Activated B cell treated with CpG ODN at 0.5 μM for 24 hours (primary cell): ENCODE measurements at regions not wholly inside any gene's neighbourhood (a gene's known extent, or its start where the extent isn't known, plus 50 kb on each side); places are given as distances from the start of the nearest gene placed in this dataset.
"Not testable (repeated sequence)": the region's sequence is repeated elsewhere in the genome, so short reads cannot be mapped to it uniquely, and the experiment has no call there.

ENCODE experiments used
- ATAC-seq: fragments of 200-7000 bp; cut with Tn5 transposase; one replicate; pipeline ENCODE4 v1.10.0; 2021; ENCODE audit warnings: low read depth, mild to moderate bottlenecking, moderate library complexity
- CTCF ChIA-PET: fragments of 350-600 bp; sonication (Branson Sonifier 250); formaldehyde crosslinking; loops from one replicate; lab custom pipeline; 2021; ENCODE audit warnings: antibody characterized with exemption; lab: Charles Lee
- POLR2A ChIA-PET: fragments of 350-600 bp; sonication (Branson Sonifier 250); formaldehyde crosslinking; loops from one replicate; lab custom pipeline; 2021; ENCODE audit warnings: antibody characterized with exemption; lab: Charles Lee
- DNase-seq: peaks from one replicate; pipeline ENCODE4 v3.0.0; 2022
- H3K27ac Mint-ChIP-seq: one replicate; pipeline ENCODE4 v1.8.0; 2020; ENCODE audit warnings: mixed read lengths
- H3K27me3 Mint-ChIP-seq: one replicate; pipeline ENCODE4 v1.8.0; 2021; ENCODE audit warnings: mixed read lengths
- H3K36me3 Mint-ChIP-seq: one replicate; pipeline ENCODE4 v1.8.0; 2021; ENCODE audit warnings: low read depth, mixed read lengths
- H3K4me1 Mint-ChIP-seq: one replicate; pipeline ENCODE4 v1.8.0; 2021; ENCODE audit warnings: mixed read lengths
- H3K4me3 Mint-ChIP-seq: one replicate; pipeline ENCODE4 v1.8.0; 2020; ENCODE audit warnings: mild to moderate bottlenecking, mixed read lengths
- H3K9me3 Mint-ChIP-seq: one replicate; pipeline ENCODE4 v1.8.0; 2020; ENCODE audit warnings: mixed read lengths
- intact Hi-C: fragments of 100-400 bp; cut with micrococcal nuclease; formaldehyde crosslinking; loops from one replicate; pipeline ENCODE4 v1.15.1; 2024
- TF ChIP-seq, protein P1 (sequence below): fragments of 200-600 bp; IDR thresholded peaks from one replicate; pipeline ENCODE4 v1.8.0; 2022; ENCODE audit warnings: antibody characterized with exemption, mild to moderate bottlenecking

- H3K9me3 Mint-ChIP-seq, result peaks cover 2% of the 10 kb centered on the region
- DNase-seq, result no peak
Observed at GRCh38 chr1:4076346-4076745, 176.3 kb upstream of the C1orf174 start.

DNA sequence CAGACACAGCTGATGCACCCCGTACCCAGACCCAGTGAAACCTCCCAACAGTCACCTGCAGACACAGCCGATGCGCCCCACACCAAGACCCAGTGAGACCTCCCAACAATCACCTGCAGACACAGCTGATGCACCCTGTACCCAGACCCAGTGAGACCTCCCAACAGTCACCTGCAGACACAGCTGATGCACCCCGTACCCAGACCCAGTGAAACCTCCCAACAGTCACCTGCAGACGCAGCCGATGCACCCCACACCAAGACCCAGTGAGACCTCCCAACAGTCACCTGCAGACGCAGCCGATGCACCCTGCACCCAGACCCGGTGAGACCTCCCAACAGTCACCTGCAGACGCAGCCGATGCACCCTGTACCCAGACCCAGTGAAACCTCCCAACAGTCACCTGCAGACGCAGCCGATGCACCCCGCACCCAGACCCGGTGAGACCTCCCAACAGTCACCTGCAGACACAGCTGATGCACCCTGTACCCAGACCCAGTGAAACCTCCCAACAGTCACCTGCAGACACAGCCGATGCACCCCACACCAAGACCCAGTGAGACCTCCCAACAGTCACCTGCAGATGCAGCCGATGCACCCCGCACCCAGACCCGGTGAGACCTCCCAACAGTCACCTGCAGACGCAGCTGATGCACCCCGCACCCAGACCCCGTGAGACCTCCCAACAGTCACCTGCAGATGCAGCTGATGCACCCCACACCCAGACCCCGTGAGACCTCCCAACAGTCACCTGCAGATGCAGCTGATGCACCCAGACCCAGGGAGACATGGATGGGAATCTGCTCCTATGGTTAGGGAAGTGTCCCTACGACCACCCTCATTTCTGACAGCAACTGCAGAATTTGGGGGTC, 178.3 kb upstream of the C1orf174 start:
- DNase-seq, result peak; percentile 12

More at GRCh38 chr1:4076346-4076745, 176.3 kb upstream of the C1orf174 start:
- no peaks in the 10 kb centered on the region for H3K36me3 Mint-ChIP-seq
- POLR2A ChIA-PET, result no interaction called here
- CTCF ChIA-PET, result no interaction called here
- no peak overlapping the region for H3K4me3 Mint-ChIP-seq
- TF ChIP-seq, protein P1, sequence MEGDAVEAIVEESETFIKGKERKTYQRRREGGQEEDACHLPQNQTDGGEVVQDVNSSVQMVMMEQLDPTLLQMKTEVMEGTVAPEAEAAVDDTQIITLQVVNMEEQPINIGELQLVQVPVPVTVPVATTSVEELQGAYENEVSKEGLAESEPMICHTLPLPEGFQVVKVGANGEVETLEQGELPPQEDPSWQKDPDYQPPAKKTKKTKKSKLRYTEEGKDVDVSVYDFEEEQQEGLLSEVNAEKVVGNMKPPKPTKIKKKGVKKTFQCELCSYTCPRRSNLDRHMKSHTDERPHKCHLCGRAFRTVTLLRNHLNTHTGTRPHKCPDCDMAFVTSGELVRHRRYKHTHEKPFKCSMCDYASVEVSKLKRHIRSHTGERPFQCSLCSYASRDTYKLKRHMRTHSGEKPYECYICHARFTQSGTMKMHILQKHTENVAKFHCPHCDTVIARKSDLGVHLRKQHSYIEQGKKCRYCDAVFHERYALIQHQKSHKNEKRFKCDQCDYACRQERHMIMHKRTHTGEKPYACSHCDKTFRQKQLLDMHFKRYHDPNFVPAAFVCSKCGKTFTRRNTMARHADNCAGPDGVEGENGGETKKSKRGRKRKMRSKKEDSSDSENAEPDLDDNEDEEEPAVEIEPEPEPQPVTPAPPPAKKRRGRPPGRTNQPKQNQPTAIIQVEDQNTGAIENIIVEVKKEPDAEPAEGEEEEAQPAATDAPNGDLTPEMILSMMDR, result no peak
- ATAC-seq, result no peak
- no peak overlapping the region for H3K27ac Mint-ChIP-seq
- intact Hi-C loops, result no loop called here
- H3K4me1 Mint-ChIP-seq, result no peaks in the 10 kb centered on the region
- peaks cover 20% of the 10 kb centered on the region for H3K27me3 Mint-ChIP-seq

DNA sequence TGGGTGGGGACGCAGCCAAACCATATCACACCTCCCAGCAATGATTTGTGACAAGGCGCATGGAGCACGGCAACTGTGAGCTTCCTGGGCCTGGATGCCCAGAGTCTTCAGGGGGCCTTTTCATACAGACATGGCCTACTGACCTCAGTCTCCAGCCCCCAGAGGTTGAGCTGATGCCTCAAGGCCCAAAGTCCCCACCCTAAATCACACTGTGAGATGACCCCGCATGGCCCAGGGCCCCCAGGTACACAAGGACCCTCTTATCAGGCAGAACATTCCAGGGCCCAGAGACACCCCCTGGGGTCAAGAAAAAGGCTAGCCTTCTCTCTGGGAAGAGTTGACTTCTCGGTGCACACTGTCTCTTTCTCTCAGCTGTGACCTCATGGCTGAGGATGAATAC, 179.7 kb upstream of the C1orf174 start:
- TF ChIP-seq, protein P1, result no peak
- H3K27me3 Mint-ChIP-seq, result peaks cover 6% of the 10 kb centered on the region
- no peak overlapping the region for H3K27ac Mint-ChIP-seq
- CTCF ChIA-PET, result no interaction called here
- no peak for ATAC-seq
- intact Hi-C loops, result no loop called here
- peaks cover 2% of the 10 kb centered on the region for H3K9me3 Mint-ChIP-seq
- no peaks in the 10 kb centered on the region for H3K4me1 Mint-ChIP-seq
- no peak for DNase-seq
- H3K4me3 Mint-ChIP-seq, result no peak overlapping the region
- POLR2A ChIA-PET, result no interaction called here
- no peaks in the 10 kb centered on the region for H3K36me3 Mint-ChIP-seq

More for the DNA sequence above, 178.3 kb upstream of the C1orf174 start:
- H3K27me3 Mint-ChIP-seq, intact Hi-C loops, H3K4me3 Mint-ChIP-seq, H3K27ac Mint-ChIP-seq, ATAC-seq, H3K36me3 Mint-ChIP-seq, H3K4me1 Mint-ChIP-seq, CTCF ChIA-PET, H3K9me3 Mint-ChIP-seq: not testable (repeated sequence)
- POLR2A ChIA-PET, result interaction anchor here (0.7 kb wide), 1 partner anchor 99 kb away, joined by 4 read pairs; no protein-coding TSS in a partner anchor

DNA sequence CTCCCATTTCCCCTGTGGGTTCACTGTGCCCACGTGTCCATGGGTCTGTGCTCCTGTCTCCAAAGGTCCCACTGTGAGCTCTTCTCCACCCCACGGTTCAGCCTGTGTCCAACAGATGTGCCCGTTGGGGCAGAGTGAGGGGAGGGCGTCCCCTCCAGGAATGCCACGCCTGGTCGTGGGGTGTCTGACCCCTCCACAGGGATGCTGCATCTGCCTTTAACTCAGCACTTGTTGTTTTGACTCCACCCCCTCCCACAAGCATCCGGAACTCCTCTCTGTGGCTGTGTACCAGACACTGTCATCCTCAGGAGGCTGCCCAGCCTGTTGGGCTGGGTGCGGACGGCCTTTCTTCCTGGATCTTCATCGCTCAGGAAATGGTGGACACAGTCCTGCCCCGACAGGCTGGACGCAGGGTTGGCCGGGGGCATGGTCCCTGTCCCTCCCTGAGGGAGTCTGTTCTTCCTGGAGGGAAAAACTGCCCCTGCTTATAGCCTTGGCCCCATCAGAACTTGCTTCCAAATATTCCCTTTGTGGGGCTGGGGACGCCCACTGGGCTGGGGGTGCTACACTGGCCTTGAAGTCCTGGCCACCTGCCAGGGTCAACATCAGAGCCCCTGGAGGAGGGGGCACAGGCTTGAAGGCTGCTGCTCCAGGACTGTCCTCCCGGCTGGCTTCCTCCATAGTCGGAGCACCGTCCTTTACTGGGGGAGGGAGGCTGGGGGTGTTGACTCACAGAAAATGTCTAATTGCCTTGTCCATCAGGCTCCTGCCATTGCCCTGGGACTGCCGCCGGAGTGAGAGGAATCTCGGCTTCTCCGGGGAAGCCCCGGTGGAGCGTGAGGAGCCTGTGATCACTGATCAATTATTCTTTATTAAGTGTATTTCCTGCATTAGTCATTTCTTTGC, 182.0 kb upstream of the C1orf174 start:
- no peak for ATAC-seq
- ChIA-PET POLR2A (no interaction called here), CTCF (no interaction called here)
- DNase-seq, result no peak
- H3K4me3 Mint-ChIP-seq, result no peak overlapping the region
- no peaks in the 10 kb centered on the region for H3K27me3 Mint-ChIP-seq
- intact Hi-C loops, result no loop called here
- H3K27ac Mint-ChIP-seq, result no peak overlapping the region
- H3K36me3 Mint-ChIP-seq, result no peaks in the 10 kb centered on the region
- H3K4me1 Mint-ChIP-seq, result no peaks in the 10 kb centered on the region
- TF ChIP-seq, protein P1, result no peak
- H3K9me3 Mint-ChIP-seq, result peaks cover 2% of the 10 kb centered on the region

- DNase-seq, result no peak
- H3K9me3 Mint-ChIP-seq, result peaks cover 2% of the 10 kb centered on the region
- H3K27me3 Mint-ChIP-seq, result peaks cover 3% of the 10 kb centered on the region
- no peak for ATAC-seq
- H3K36me3 Mint-ChIP-seq, result no peaks in the 10 kb centered on the region
- intact Hi-C loops, result no loop called here
- no peak overlapping the region for H3K4me3 Mint-ChIP-seq
- ChIA-PET POLR2A (no interaction called here), CTCF (no interaction called here)
- TF ChIP-seq, protein P1, result no peak
- no peak overlapping the region for H3K27ac Mint-ChIP-seq
- H3K4me1 Mint-ChIP-seq, result no peaks in the 10 kb centered on the region
Observed at GRCh38 chr1:4083231-4084047, 183.4 kb upstream of the C1orf174 start.
